NB4 (cell line): ENCODE measurements at regions not wholly inside any gene's neighbourhood (a gene's known extent, or its start where the extent isn't known, plus 50 kb on each side); places are given as distances from the start of the nearest gene placed in this dataset.

Experiments
- DNase-seq: peaks from one replicate; pipeline ENCODE4 v3.0.0; 2010; ENCODE audit warnings: low read depth
- H3K4me3 ChIP-seq: one replicate; pipeline ENCODE4 v1.5.1; 2011; ENCODE audit warnings: mild to moderate bottlenecking, low read depth, low read length, moderate library complexity
- CTCF ChIP-seq: IDR thresholded peaks from one replicate; pipeline ENCODE4 v1.5.1; 2012; ENCODE audit warnings: low read depth, low read length
- MYC ChIP-seq: IDR thresholded peaks from 2 replicates; pipeline ENCODE4 v1.6.1; 2011; ENCODE audit warnings: low read depth, low read length
- POLR2A ChIP-seq: IDR thresholded peaks from 2 replicates; pipeline ENCODE4 v1.6.1; 2011; ENCODE audit warnings: mild to moderate bottlenecking; ENCODE audit not compliant: insufficient read length; ENCODE audit errors: extremely low read depth
- TF ChIP-seq, protein P1 (sequence below): IDR thresholded peaks from 2 replicates; pipeline ENCODE4 v1.6.1; 2011; ENCODE audit warnings: low read depth, low read length

DNA sequence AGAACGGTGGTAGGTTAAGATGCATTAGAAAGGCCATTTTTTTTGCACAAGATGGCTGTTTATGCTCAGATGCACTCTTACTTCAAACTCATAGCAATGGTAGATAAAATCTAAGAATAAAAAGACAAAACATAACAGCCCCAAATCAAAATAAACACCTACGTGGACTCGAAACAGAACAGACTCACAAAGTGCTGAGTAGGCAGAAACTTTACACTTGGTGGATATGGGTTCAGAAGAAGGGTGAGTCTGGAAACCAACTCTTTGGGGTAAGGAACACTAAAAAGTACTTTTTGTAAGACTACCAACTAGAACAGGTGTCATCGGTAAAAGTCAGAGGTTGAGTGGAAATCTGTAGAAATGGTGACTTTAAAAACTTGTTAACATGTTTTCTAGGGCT is 468.2 kb downstream of the OTOL1 start:
- TF ChIP-seq, protein P1, sequence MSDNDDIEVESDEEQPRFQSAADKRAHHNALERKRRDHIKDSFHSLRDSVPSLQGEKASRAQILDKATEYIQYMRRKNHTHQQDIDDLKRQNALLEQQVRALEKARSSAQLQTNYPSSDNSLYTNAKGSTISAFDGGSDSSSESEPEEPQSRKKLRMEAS: no peak
- TF ChIP-seq MYC (no peak), CTCF (no peak), POLR2A (no peak)
- H3K4me3 ChIP-seq: no peak overlapping the region
- no peak for DNase-seq

DNA sequence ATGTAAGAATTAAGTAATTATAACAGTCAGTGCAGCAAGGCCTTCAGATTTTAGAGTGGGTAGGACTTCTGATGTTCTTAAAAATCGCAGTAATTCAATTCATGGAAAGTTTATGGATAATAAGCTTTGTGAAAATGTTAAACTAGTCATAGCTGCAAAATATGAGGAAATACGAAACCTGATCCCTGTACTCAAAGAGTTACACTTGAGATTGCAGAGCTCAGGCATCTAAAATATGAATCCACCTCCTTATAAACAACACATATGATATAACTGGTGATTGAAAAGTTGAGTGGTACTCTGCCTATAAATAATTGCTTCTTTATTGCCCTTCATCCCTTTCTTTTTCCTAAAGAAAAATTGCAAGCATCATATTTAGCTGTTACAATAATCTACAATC is 473.3 kb downstream of the OTOL1 start:
- no peak overlapping the region for H3K4me3 ChIP-seq
- DNase-seq: no peak
- TF ChIP-seq CTCF: no peak
- TF ChIP-seq, protein P1: no peak
- TF ChIP-seq MYC: no peak
- TF ChIP-seq POLR2A: no peak

GRCh38 chr3:161975201-161975600 is 478.6 kb downstream of the OTOL1 start:
- H3K4me3 ChIP-seq: no peak overlapping the region
- TF ChIP-seq POLR2A (no peak), MYC (no peak), CTCF (no peak)
- TF ChIP-seq, protein P1: no peak
- DNase-seq: no peak

GRCh38 chr3:161977063-161977462 is 480.5 kb downstream of the OTOL1 start:
- TF ChIP-seq, protein P1: no peak
- TF ChIP-seq CTCF (no peak), POLR2A (no peak), MYC (no peak)
- DNase-seq: no peak
- no peak overlapping the region for H3K4me3 ChIP-seq

- no peak overlapping the region for H3K4me3 ChIP-seq
- TF ChIP-seq, protein P1: no peak
- DNase-seq: no peak
These were observed 481.2 kb downstream of the OTOL1 start for GRCh38 chr3:161977850-161978249.

GRCh38 chr3:161987933-161988332 is 491.3 kb downstream of the OTOL1 start:
- no peak for DNase-seq
- H3K4me3 ChIP-seq: no peak overlapping the region

DNA sequence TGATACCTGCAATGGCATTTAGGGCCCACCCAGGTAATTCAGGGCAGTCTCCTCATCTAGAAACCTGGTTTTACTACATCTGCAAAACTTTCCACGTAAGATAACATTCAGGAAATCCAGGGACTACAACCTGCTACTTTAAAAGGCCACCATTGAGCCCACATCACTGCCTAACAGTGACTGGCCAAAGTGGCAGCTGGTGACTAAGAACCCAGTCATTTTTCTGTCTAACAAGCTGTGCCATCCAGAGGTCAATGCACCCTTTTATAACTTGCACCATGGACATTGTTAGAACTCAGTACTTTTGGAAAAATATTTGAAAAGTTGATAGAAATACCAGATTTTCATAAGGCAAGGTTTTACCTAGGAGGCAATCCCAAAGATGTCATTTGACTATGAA is 492.4 kb downstream of the OTOL1 start:
- TF ChIP-seq POLR2A (no peak), CTCF (no peak), MYC (no peak)
- TF ChIP-seq, protein P1: no peak

More at GRCh38 chr3:161987933-161988332, 491.3 kb downstream of the OTOL1 start:
- TF ChIP-seq MYC (no peak), POLR2A (no peak)

More for the DNA sequence above, 492.4 kb downstream of the OTOL1 start:
- no peak overlapping the region for H3K4me3 ChIP-seq
- no peak for DNase-seq
